ENCODE measurements at regions not wholly inside any gene's neighbourhood (a gene's known extent, or its start where the extent isn't known, plus 50 kb on each side); places are given as distances from the start of the nearest gene placed in this dataset.

- no peaks in the 10 kb centered on the region for H3K36me3 ChIP-seq (ENCODE audit: insufficient read depth, low read length)
Observed at GRCh38 chr11:69892237-69892985, 73.2 kb upstream of the FGF3 start.

DNA sequence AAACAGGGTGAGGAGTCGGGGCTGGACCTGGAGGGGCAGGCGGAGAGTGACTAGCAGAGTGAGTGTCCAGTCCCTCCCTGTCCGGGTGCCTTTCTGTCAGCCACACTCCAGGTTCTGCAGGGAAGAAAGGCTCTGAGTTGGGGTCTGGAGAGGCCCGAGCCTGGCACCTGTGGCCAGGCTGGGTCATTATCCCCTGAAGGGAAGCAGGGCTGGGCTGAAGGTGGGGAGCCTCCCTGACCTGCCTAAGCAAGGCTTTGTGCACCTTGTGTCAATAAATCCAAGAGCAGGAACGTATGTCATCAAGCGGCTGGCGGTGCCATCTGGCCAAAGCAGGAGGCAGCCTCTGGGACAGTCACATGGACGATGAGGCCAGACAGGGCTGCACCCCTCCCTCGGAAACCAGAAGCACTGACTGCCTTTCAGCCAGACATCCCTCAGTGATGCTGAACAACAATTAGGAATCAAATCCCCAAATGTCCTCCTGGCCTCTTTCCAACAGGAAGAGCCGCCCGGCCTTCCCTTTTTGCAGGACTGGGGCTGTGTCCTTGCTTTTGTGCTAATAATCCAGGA, 73.9 kb upstream of the FGF3 start:
- no peaks in the 10 kb centered on the region for H3K4me1 ChIP-seq (ENCODE audit: insufficient read depth, low read length, severe bottlenecking)
- no peak overlapping the region for H3K9ac ChIP-seq (ENCODE audit: low read length)
- no peak overlapping the region for H3K4me3 ChIP-seq (ENCODE audit: low read depth, low read length, poor library complexity, severe bottlenecking)
- H3K27ac ChIP-seq (ENCODE audit: low read depth, low read length, poor library complexity, severe bottlenecking), result no peak overlapping the region
- no peak overlapping the region for H2AFZ ChIP-seq (ENCODE audit: low read length)
- no peaks in the 10 kb centered on the region for H3F3A ChIP-seq (ENCODE audit: insufficient read depth, low read length)
- H3K36me3 ChIP-seq (ENCODE audit: insufficient read depth, low read length), result no peaks in the 10 kb centered on the region
- no peak for TF ChIP-seq CTCF (IDR thresholded peaks at IDR 0.05; ENCODE audit: low read length)
- TF ChIP-seq EZH2 (IDR thresholded peaks at IDR 0.05; ENCODE audit: borderline replicate concordance, low read length), result no peak
- H3K4me2 ChIP-seq (ENCODE audit: low read length), result no peak overlapping the region
- no peaks in the 10 kb centered on the region for H3K9me2 ChIP-seq (ENCODE audit: low read depth, low read length)
- no peaks in the 10 kb centered on the region for H3K79me2 ChIP-seq (ENCODE audit: insufficient read depth, low read length)
- no peaks in the 10 kb centered on the region for H3K27me3 ChIP-seq (ENCODE audit: insufficient read depth, low read length)
- no peaks in the 10 kb centered on the region for H3K9me3 ChIP-seq (ENCODE audit: low read length)
- no peaks in the 10 kb centered on the region for H4K20me1 ChIP-seq (ENCODE audit: insufficient read depth, low read length)

More at GRCh38 chr11:69892237-69892985, 73.2 kb upstream of the FGF3 start:
- no peak overlapping the region for H2AFZ ChIP-seq (ENCODE audit: low read length)
- no peaks in the 10 kb centered on the region for H3K9me2 ChIP-seq (ENCODE audit: low read depth, low read length)
- H3F3A ChIP-seq (ENCODE audit: insufficient read depth, low read length), result no peaks in the 10 kb centered on the region
- H3K9ac ChIP-seq (ENCODE audit: low read length), result no peak overlapping the region
- H3K27ac ChIP-seq (ENCODE audit: low read depth, low read length, poor library complexity, severe bottlenecking), result no peak overlapping the region
- TF ChIP-seq CTCF (IDR thresholded peaks at IDR 0.05; ENCODE audit: low read length) (no peak), EZH2 (IDR thresholded peaks at IDR 0.05; ENCODE audit: borderline replicate concordance, low read length) (no peak)
- H3K27me3 ChIP-seq (ENCODE audit: insufficient read depth, low read length), result no peaks in the 10 kb centered on the region
- no peak overlapping the region for H3K4me3 ChIP-seq (ENCODE audit: low read depth, low read length, poor library complexity, severe bottlenecking)
- no peaks in the 10 kb centered on the region for H3K79me2 ChIP-seq (ENCODE audit: insufficient read depth, low read length)
- H4K20me1 ChIP-seq (ENCODE audit: insufficient read depth, low read length), result no peaks in the 10 kb centered on the region
- no peak overlapping the region for H3K4me2 ChIP-seq (ENCODE audit: low read length)
- H3K9me3 ChIP-seq (ENCODE audit: low read length), result no peaks in the 10 kb centered on the region
- no peaks in the 10 kb centered on the region for H3K4me1 ChIP-seq (ENCODE audit: insufficient read depth, low read length, severe bottlenecking)

- Histone ChIP-seq H3K4me3 (ENCODE audit: low read depth, low read length, poor library complexity, severe bottlenecking) (no peak overlapping the region), H3K4me2 (ENCODE audit: low read length) (no peak overlapping the region)
Observed at GRCh38 chr11:69893631-69894030, 74.4 kb upstream of the FGF3 start.

More at GRCh38 chr11:69893631-69894030, 74.4 kb upstream of the FGF3 start:
- no peaks in the 10 kb centered on the region for H3K4me1 ChIP-seq (ENCODE audit: insufficient read depth, low read length, severe bottlenecking)
- no peak overlapping the region for H3K27ac ChIP-seq (ENCODE audit: low read depth, low read length, poor library complexity, severe bottlenecking)
- no peaks in the 10 kb centered on the region for H3K79me2 ChIP-seq (ENCODE audit: insufficient read depth, low read length)
- H3K36me3 ChIP-seq (ENCODE audit: insufficient read depth, low read length), result no peaks in the 10 kb centered on the region
- H3K27me3 ChIP-seq (ENCODE audit: insufficient read depth, low read length), result no peaks in the 10 kb centered on the region
- H3K9ac ChIP-seq (ENCODE audit: low read length), result no peak overlapping the region
- no peaks in the 10 kb centered on the region for H3K9me3 ChIP-seq (ENCODE audit: low read length)
- no peaks in the 10 kb centered on the region for H3K9me2 ChIP-seq (ENCODE audit: low read depth, low read length)
- TF ChIP-seq CTCF (IDR thresholded peaks at IDR 0.05; ENCODE audit: low read length), result no peak
- no peak for TF ChIP-seq EZH2 (IDR thresholded peaks at IDR 0.05; ENCODE audit: borderline replicate concordance, low read length)
- H2AFZ ChIP-seq (ENCODE audit: low read length), result no peak overlapping the region
- H4K20me1 ChIP-seq (ENCODE audit: insufficient read depth, low read length), result no peaks in the 10 kb centered on the region
- no peaks in the 10 kb centered on the region for H3F3A ChIP-seq (ENCODE audit: insufficient read depth, low read length)

Measured in OCI-LY1 (cell line).